Endothelial cell of umbilical vein (primary cell): ENCODE measurements at regions not wholly inside any gene's neighbourhood (a gene's known extent, or its start where the extent isn't known, plus 50 kb on each side); places are given as distances from the start of the nearest gene placed in this dataset.

ENCODE experiments used
- BruUV-seq: library from RNA; stranded (reverse); fragments of 400-500 nt; replicated peaks from 2 replicates; lab custom pipeline; 2021; lab: Mats Ljungman, UMichigan
- CTCF ChIA-PET: fragments of 300-600, 350-600 bp; sonication (Branson Sonifier 250); formaldehyde crosslinking; loops from one replicate; lab custom pipeline; 2021; ENCODE audit warnings: antibody characterized with exemption, inconsistent platforms; lab: Charles Lee
- POLR2A ChIA-PET: fragments of 300-600, 350-600 bp; sonication (Branson Sonifier 250); formaldehyde crosslinking; loops from one replicate; lab custom pipeline; 2021; ENCODE audit warnings: antibody characterized with exemption, inconsistent platforms; lab: Charles Lee
- DNase-seq: peaks from one replicate; pipeline ENCODE4 v3.0.0-alpha.2; 2011; ENCODE audit warnings: low read depth, low spot score
- FAIRE-seq: peaks from 2 replicates; lab custom pipeline; 2011; peaks lifted over from hg19 to GRCh38; lab: Jason Lieb, UNC
- H2AFZ ChIP-seq: 2 replicates; pipeline ENCODE4 v1.6.0; 2012; ENCODE audit warnings: low read depth, low read length, control low read depth, inconsistent platforms
- H3K27ac ChIP-seq: 2 replicates; pipeline ENCODE4 v1.5.1; 2011; ENCODE audit warnings: low read depth, mild to moderate bottlenecking, control low read depth, low read length, moderate library complexity; ENCODE audit not compliant: insufficient read depth
- H3K27me3 ChIP-seq, 2 experiments: 2 replicates each; pipeline versions ENCODE4 v1.6.0 to v1.6.1; 2011; ENCODE audit warnings: low read length in 2 of 2, mixed read lengths in 1 of 2; ENCODE audit not compliant: control insufficient read depth in 2 of 2, insufficient read depth in 2 of 2
- H3K36me3 ChIP-seq, 2 experiments: 2 replicates in 1 of 2; 3 replicates in 1 of 2; pipeline ENCODE4 v1.5.1; 2011; ENCODE audit warnings: low read length in 2 of 2, mild to moderate bottlenecking in 1 of 2, moderate library complexity in 1 of 2; ENCODE audit not compliant: control insufficient read depth in 2 of 2, insufficient read depth in 2 of 2; ENCODE audit errors: extremely low read depth in 1 of 2
- H3K4me1 ChIP-seq: 3 replicates; pipeline ENCODE4 v1.5.1; 2011; ENCODE audit warnings: mild to moderate bottlenecking, low read length; ENCODE audit not compliant: control insufficient read depth, insufficient read depth; ENCODE audit errors: extremely low read depth
- H3K4me2 ChIP-seq: 2 replicates; pipeline ENCODE4 v1.6.1; 2011; ENCODE audit warnings: low read length, control low read depth, mixed read lengths; ENCODE audit not compliant: insufficient read depth
- H3K4me3 ChIP-seq, 3 experiments: fragments of 200-600 bp in 1 of 3; sonication (generic), shearing (Covaris generic) in 1 of 3; replicated peaks in 1 of 3; 2 replicates each; pipeline ENCODE4 v1.5.1; 2011 to 2016; ENCODE audit warnings: control low read depth in 3 of 3, low read length in 3 of 3, mild to moderate bottlenecking in 2 of 3, inconsistent platforms in 1 of 3, low read depth in 1 of 3, moderate library complexity in 1 of 3; ENCODE audit not compliant: insufficient read depth in 1 of 3
- H3K79me2 ChIP-seq: 2 replicates; pipeline ENCODE4 v1.6.0; 2012; ENCODE audit warnings: low read length, inconsistent platforms; ENCODE audit not compliant: control insufficient read depth, insufficient read depth
- H3K9ac ChIP-seq: replicated peaks from 2 replicates; pipeline ENCODE3; 2011; ENCODE audit warnings: low read length, control low read depth; ENCODE audit not compliant: insufficient read depth; ENCODE audit errors: extremely low read depth
- H3K9me1 ChIP-seq: replicated peaks from 3 replicates; pipeline ENCODE4 v1.6.0; 2011; ENCODE audit warnings: mild to moderate bottlenecking, low read length; ENCODE audit not compliant: control insufficient read depth, insufficient read depth; ENCODE audit errors: extremely low read depth
- H3K9me3 ChIP-seq: replicated peaks from 2 replicates; pipeline ENCODE4 v1.5.1; 2012; ENCODE audit warnings: low read length, inconsistent platforms; ENCODE audit not compliant: control insufficient read depth, insufficient read depth
- H4K20me1 ChIP-seq: replicated peaks from 2 replicates; pipeline ENCODE3; 2011; ENCODE audit warnings: mild to moderate bottlenecking, low read length; ENCODE audit not compliant: control insufficient read depth, insufficient read depth; ENCODE audit errors: extremely low read depth
- EZH2 ChIP-seq: IDR thresholded peaks from 2 replicates; pipeline ENCODE4 v1.6.1; 2012; ENCODE audit warnings: borderline replicate concordance, low read depth, mild to moderate bottlenecking, moderate library complexity, low read length, inconsistent platforms; ENCODE audit not compliant: severe bottlenecking
- FOS ChIP-seq: IDR thresholded peaks from 2 replicates; pipeline ENCODE4 v1.6.1; 2011; ENCODE audit warnings: mild to moderate bottlenecking, low read length, moderate library complexity, borderline replicate concordance; ENCODE audit not compliant: insufficient read depth
- GATA2 ChIP-seq: IDR thresholded peaks from 2 replicates; pipeline ENCODE4 v1.7.0; 2011; ENCODE audit warnings: low read depth, mild to moderate bottlenecking, moderate library complexity, mixed read lengths, low read length; ENCODE audit not compliant: insufficient read length, insufficient read depth
- JUN ChIP-seq: IDR thresholded peaks from 2 replicates; pipeline ENCODE4 v1.6.1; 2011; ENCODE audit warnings: borderline replicate concordance, low read depth; ENCODE audit not compliant: insufficient read length, insufficient read depth
- MYC ChIP-seq: IDR thresholded peaks from one replicate; pipeline ENCODE4 v1.6.1; 2011; ENCODE audit warnings: mild to moderate bottlenecking, low read depth, low read length
- POLR2A ChIP-seq: IDR thresholded peaks from 2 replicates; pipeline ENCODE4 v1.6.1; 2012; ENCODE audit warnings: low read depth, mild to moderate bottlenecking, control low read depth, low read length
- POLR2AphosphoS5 ChIP-seq: IDR thresholded peaks from 2 replicates; pipeline ENCODE4 v1.6.1; 2012; ENCODE audit warnings: low read depth, mild to moderate bottlenecking, control low read depth, low read length, moderate library complexity; ENCODE audit not compliant: insufficient read depth
- dilution Hi-C: fragments of 300-500 bp; cut with MboI; formaldehyde crosslinking; loops from one replicate; pipeline ENCODE4 v1.15.0; 2019; ENCODE audit warnings: low sequenced_read_pairs; ENCODE audit not compliant: extremely low pct_ligation_motif_present
- intact Hi-C: fragments of 100-400 bp; cut with micrococcal nuclease; formaldehyde crosslinking; loops from one replicate; pipeline ENCODE4 v1.10.0; 2022
- TF ChIP-seq, protein P1 (sequence below), 2 donors: IDR thresholded peaks; 1 replicate in 1 of 2; 2 replicates in 1 of 2; pipeline ENCODE4 v1.5.1; 2011; ENCODE audit warnings: low read length in 2 of 2, mild to moderate bottlenecking in 2 of 2, moderate library complexity in 2 of 2, control low read depth in 1 of 2, inconsistent platforms in 1 of 2, low read depth in 1 of 2; ENCODE audit not compliant: insufficient read depth in 1 of 2; ENCODE audit errors: extremely low read depth in 1 of 2
- TF ChIP-seq, protein P2 (sequence below): IDR thresholded peaks from 2 replicates; pipeline ENCODE4 v1.6.1; 2011; ENCODE audit not compliant: insufficient read depth, insufficient read length

DNA sequence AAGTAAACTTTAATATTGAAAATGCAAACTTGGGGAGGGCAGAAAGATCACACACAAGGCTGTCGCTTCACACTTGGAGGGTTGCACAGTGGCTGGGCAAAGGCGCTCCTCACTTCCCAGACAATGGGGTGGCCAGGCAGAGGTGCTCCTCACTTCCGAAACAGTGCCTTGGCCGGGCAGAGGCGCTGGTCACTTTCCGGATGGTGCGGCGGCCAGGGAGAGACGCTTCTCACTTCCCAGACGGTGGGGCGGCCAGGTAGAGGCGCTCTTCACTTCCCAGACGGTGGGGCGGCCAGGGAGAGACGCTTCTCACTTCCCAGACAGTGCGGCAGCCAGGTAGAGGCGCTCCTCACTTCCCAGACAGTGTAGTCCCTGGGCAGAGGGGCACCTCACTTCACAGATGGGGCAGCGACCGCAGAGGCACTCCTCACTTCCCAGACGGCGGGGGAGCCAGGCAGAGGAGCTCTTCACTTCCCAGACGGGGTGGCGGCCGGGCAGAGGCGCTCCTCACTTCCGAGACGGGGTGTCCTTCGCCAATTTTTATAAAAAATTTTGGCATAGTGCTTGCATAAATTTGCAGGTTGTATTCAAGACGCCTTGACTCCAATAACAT lies 140.8 kb upstream of the PZP start:
- DNase-seq (no peak), FAIRE-seq (no peak)
- no peak overlapping the region for H3K9ac ChIP-seq
- intact Hi-C loops = no loop called here
- no peak overlapping the region for H3K4me2 ChIP-seq
- H3K27me3 ChIP-seq = peaks cover 2 to 3% of the 10 kb centered on the region in 2 experiments
- H4K20me1 ChIP-seq = no peaks in the 10 kb centered on the region
- ChIA-PET CTCF (interaction anchor here (0.8 kb wide), 1 partner anchor 18 kb away, joined by 3 read pairs; no protein-coding TSS in a partner anchor), POLR2A (no interaction called here)
- H3K4me3 ChIP-seq = no peak overlapping the region
- TF ChIP-seq EZH2 (no peak), GATA2 (no peak), POLR2AphosphoS5 (no peak), FOS (no peak), POLR2A (no peak), JUN (no peak), MYC (no peak)
- TF ChIP-seq, protein P1, sequence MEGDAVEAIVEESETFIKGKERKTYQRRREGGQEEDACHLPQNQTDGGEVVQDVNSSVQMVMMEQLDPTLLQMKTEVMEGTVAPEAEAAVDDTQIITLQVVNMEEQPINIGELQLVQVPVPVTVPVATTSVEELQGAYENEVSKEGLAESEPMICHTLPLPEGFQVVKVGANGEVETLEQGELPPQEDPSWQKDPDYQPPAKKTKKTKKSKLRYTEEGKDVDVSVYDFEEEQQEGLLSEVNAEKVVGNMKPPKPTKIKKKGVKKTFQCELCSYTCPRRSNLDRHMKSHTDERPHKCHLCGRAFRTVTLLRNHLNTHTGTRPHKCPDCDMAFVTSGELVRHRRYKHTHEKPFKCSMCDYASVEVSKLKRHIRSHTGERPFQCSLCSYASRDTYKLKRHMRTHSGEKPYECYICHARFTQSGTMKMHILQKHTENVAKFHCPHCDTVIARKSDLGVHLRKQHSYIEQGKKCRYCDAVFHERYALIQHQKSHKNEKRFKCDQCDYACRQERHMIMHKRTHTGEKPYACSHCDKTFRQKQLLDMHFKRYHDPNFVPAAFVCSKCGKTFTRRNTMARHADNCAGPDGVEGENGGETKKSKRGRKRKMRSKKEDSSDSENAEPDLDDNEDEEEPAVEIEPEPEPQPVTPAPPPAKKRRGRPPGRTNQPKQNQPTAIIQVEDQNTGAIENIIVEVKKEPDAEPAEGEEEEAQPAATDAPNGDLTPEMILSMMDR (IDR thresholded peaks at IDR 0.05; ENCODE audit: extremely low read depth in 1 of 2, insufficient read depth in 1 of 2, low read depth in 1 of 2, low read length in 2 of 2) = no peak
- TF ChIP-seq, protein P2, sequence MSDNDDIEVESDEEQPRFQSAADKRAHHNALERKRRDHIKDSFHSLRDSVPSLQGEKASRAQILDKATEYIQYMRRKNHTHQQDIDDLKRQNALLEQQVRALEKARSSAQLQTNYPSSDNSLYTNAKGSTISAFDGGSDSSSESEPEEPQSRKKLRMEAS = no peak
- dilution Hi-C loops = no loop called here
- BruUV-seq = no TSS peak
- no peaks in the 10 kb centered on the region for H3K4me1 ChIP-seq
- no peaks in the 10 kb centered on the region for H3K9me3 ChIP-seq
- H3K79me2 ChIP-seq = no peaks in the 10 kb centered on the region
- H3K9me1 ChIP-seq = no peaks in the 10 kb centered on the region
- H2AFZ ChIP-seq = no peak overlapping the region
- H3K36me3 ChIP-seq = no peaks in the 10 kb centered on the region
- no peak overlapping the region for H3K27ac ChIP-seq
